ENCODE measurements at regions not wholly inside any gene's neighbourhood (a gene's known extent, or its start where the extent isn't known, plus 50 kb on each side); places are given as distances from the start of the nearest gene placed in this dataset.
"Not testable (repeated sequence)": the region's sequence is repeated elsewhere in the genome, so short reads cannot be mapped to it uniquely, and the experiment has no call there.

GRCh38 chr2:128412181-128412871 is 93.7 kb upstream of the HS6ST1 start:
- no peaks in the 10 kb centered on the region for H3K27me3 ChIP-seq (ENCODE audit: insufficient read depth, low read length)
- no peak overlapping the region for H2AFZ ChIP-seq (ENCODE audit: low read length, unreplicated experiment)
- no peak overlapping the region for H3K27ac ChIP-seq (ENCODE audit: low read depth, low read length)
- no peaks in the 10 kb centered on the region for H3K79me2 ChIP-seq (ENCODE audit: control insufficient read depth, insufficient read depth, low read length, unreplicated experiment)
- H3K4me1 ChIP-seq (ENCODE audit: control insufficient read depth, insufficient read depth, low read length, unreplicated experiment), result peaks cover 12% of the 10 kb centered on the region
- H3K4me3 ChIP-seq (ENCODE audit: low read depth, low read length), result no peak overlapping the region
- no peaks in the 10 kb centered on the region for H3K36me3 ChIP-seq (ENCODE audit: insufficient read depth, low read length)

- no peaks in the 10 kb centered on the region for H3K79me2 ChIP-seq (ENCODE audit: control insufficient read depth, insufficient read depth, low read length, unreplicated experiment)
- no peak overlapping the region for H2AFZ ChIP-seq (ENCODE audit: low read length, unreplicated experiment)
- no peak overlapping the region for H3K27ac ChIP-seq (ENCODE audit: low read depth, low read length)
- H3K4me1 ChIP-seq (ENCODE audit: control insufficient read depth, insufficient read depth, low read length, unreplicated experiment), result peaks cover 10% of the 10 kb centered on the region
- no peak overlapping the region for H3K4me3 ChIP-seq (ENCODE audit: low read depth, low read length)
- H3K36me3 ChIP-seq (ENCODE audit: insufficient read depth, low read length), result no peaks in the 10 kb centered on the region
- no peaks in the 10 kb centered on the region for H3K27me3 ChIP-seq (ENCODE audit: insufficient read depth, low read length)
Observed at GRCh38 chr2:128413014-128413717, 94.5 kb upstream of the HS6ST1 start.

GRCh38 chr2:128413718-128414341 is 95.2 kb upstream of the HS6ST1 start:
- H3K27ac ChIP-seq (ENCODE audit: low read depth, low read length), result no peak overlapping the region
- H3K79me2 ChIP-seq (ENCODE audit: control insufficient read depth, insufficient read depth, low read length, unreplicated experiment), result no peaks in the 10 kb centered on the region
- H2AFZ ChIP-seq (ENCODE audit: low read length, unreplicated experiment), result no peak overlapping the region
- no peaks in the 10 kb centered on the region for H3K27me3 ChIP-seq (ENCODE audit: insufficient read depth, low read length)
- H3K36me3 ChIP-seq (ENCODE audit: insufficient read depth, low read length), result no peaks in the 10 kb centered on the region
- peaks cover 4% of the 10 kb centered on the region for H3K4me1 ChIP-seq (ENCODE audit: control insufficient read depth, insufficient read depth, low read length, unreplicated experiment)
- no peak overlapping the region for H3K4me3 ChIP-seq (ENCODE audit: low read depth, low read length)

GRCh38 chr2:128414351-128414750 is 95.7 kb upstream of the HS6ST1 start:
- Histone ChIP-seq H3K4me3 (ENCODE audit: low read depth, low read length) (no peak overlapping the region), H2AFZ (ENCODE audit: low read length, unreplicated experiment) (no peak overlapping the region), H3K27ac (ENCODE audit: low read depth, low read length) (no peak overlapping the region), H3K79me2 (ENCODE audit: control insufficient read depth, insufficient read depth, low read length, unreplicated experiment) (no peaks in the 10 kb centered on the region), H3K4me1 (ENCODE audit: control insufficient read depth, insufficient read depth, low read length, unreplicated experiment) (no peaks in the 10 kb centered on the region), H3K27me3 (ENCODE audit: insufficient read depth, low read length) (no peaks in the 10 kb centered on the region), H3K36me3 (ENCODE audit: insufficient read depth, low read length) (no peaks in the 10 kb centered on the region)

- Histone ChIP-seq H3K4me3 (ENCODE audit: low read depth, low read length) (no peak overlapping the region), H3K27me3 (ENCODE audit: insufficient read depth, low read length) (no peaks in the 10 kb centered on the region), H2AFZ (ENCODE audit: low read length, unreplicated experiment) (no peak overlapping the region), H3K36me3 (ENCODE audit: insufficient read depth, low read length) (no peaks in the 10 kb centered on the region), H3K27ac (ENCODE audit: low read depth, low read length) (no peak overlapping the region), H3K4me1 (ENCODE audit: control insufficient read depth, insufficient read depth, low read length, unreplicated experiment) (no peaks in the 10 kb centered on the region), H3K79me2 (ENCODE audit: control insufficient read depth, insufficient read depth, low read length, unreplicated experiment) (no peaks in the 10 kb centered on the region)
Observed at GRCh38 chr2:128414946-128415778, 96.5 kb upstream of the HS6ST1 start.

- H3K4me1 ChIP-seq (ENCODE audit: control insufficient read depth, insufficient read depth, low read length, unreplicated experiment), result no peaks in the 10 kb centered on the region
- H3K27me3 ChIP-seq (ENCODE audit: insufficient read depth, low read length), result no peaks in the 10 kb centered on the region
- H3K79me2 ChIP-seq (ENCODE audit: control insufficient read depth, insufficient read depth, low read length, unreplicated experiment), result no peaks in the 10 kb centered on the region
- no peak overlapping the region for H2AFZ ChIP-seq (ENCODE audit: low read length, unreplicated experiment)
- no peak overlapping the region for H3K4me3 ChIP-seq (ENCODE audit: low read depth, low read length)
- H3K27ac ChIP-seq (ENCODE audit: low read depth, low read length), result no peak overlapping the region
- no peaks in the 10 kb centered on the region for H3K36me3 ChIP-seq (ENCODE audit: insufficient read depth, low read length)
Observed at GRCh38 chr2:128415779-128416061, 97.1 kb upstream of the HS6ST1 start.

- no peak overlapping the region for H2AFZ ChIP-seq (ENCODE audit: low read length, unreplicated experiment)
- no peaks in the 10 kb centered on the region for H3K4me1 ChIP-seq (ENCODE audit: control insufficient read depth, insufficient read depth, low read length, unreplicated experiment)
- H3K27me3 ChIP-seq (ENCODE audit: insufficient read depth, low read length), result no peaks in the 10 kb centered on the region
- H3K4me3 ChIP-seq (ENCODE audit: low read depth, low read length), result no peak overlapping the region
- no peaks in the 10 kb centered on the region for H3K79me2 ChIP-seq (ENCODE audit: control insufficient read depth, insufficient read depth, low read length, unreplicated experiment)
- H3K36me3 ChIP-seq (ENCODE audit: insufficient read depth, low read length), result no peaks in the 10 kb centered on the region
- H3K27ac ChIP-seq (ENCODE audit: low read depth, low read length), result no peak overlapping the region
Observed at GRCh38 chr2:128416109-128416785, 97.6 kb upstream of the HS6ST1 start.

- no peak overlapping the region for H3K27ac ChIP-seq (ENCODE audit: low read depth, low read length)
- no peak overlapping the region for H2AFZ ChIP-seq (ENCODE audit: low read length, unreplicated experiment)
- H3K4me3 ChIP-seq (ENCODE audit: low read depth, low read length), result no peak overlapping the region
- H3K27me3 ChIP-seq (ENCODE audit: insufficient read depth, low read length), result no peaks in the 10 kb centered on the region
- H3K79me2 ChIP-seq (ENCODE audit: control insufficient read depth, insufficient read depth, low read length, unreplicated experiment), result no peaks in the 10 kb centered on the region
- no peaks in the 10 kb centered on the region for H3K36me3 ChIP-seq (ENCODE audit: insufficient read depth, low read length)
- H3K4me1 ChIP-seq (ENCODE audit: control insufficient read depth, insufficient read depth, low read length, unreplicated experiment), result no peaks in the 10 kb centered on the region
Observed at GRCh38 chr2:128416806-128417205, 98.1 kb upstream of the HS6ST1 start.

- not testable (repeated sequence) for H3K36me3 ChIP-seq (ENCODE audit: insufficient read depth, low read length); H3K27me3 ChIP-seq (ENCODE audit: insufficient read depth, low read length); H3K4me3 ChIP-seq (ENCODE audit: low read depth, low read length); H3K27ac ChIP-seq (ENCODE audit: low read depth, low read length); H2AFZ ChIP-seq (ENCODE audit: low read length, unreplicated experiment); H3K79me2 ChIP-seq (ENCODE audit: control insufficient read depth, insufficient read depth, low read length, unreplicated experiment); H3K4me1 ChIP-seq (ENCODE audit: control insufficient read depth, insufficient read depth, low read length, unreplicated experiment)
Observed at GRCh38 chr2:128417264-128417663, 98.6 kb upstream of the HS6ST1 start.

- Histone ChIP-seq H3K36me3 (ENCODE audit: insufficient read depth, low read length) (no peaks in the 10 kb centered on the region), H3K27ac (ENCODE audit: low read depth, low read length) (no peak overlapping the region), H3K79me2 (ENCODE audit: control insufficient read depth, insufficient read depth, low read length, unreplicated experiment) (no peaks in the 10 kb centered on the region), H3K27me3 (ENCODE audit: insufficient read depth, low read length) (no peaks in the 10 kb centered on the region), H2AFZ (ENCODE audit: low read length, unreplicated experiment) (no peak overlapping the region), H3K4me3 (ENCODE audit: low read depth, low read length) (no peak overlapping the region), H3K4me1 (ENCODE audit: control insufficient read depth, insufficient read depth, low read length, unreplicated experiment) (peaks cover 6% of the 10 kb centered on the region)
Observed at GRCh38 chr2:128420131-128420530, 101.5 kb upstream of the HS6ST1 start.
